HEK293 (cell line): ENCODE measurements at regions not wholly inside any gene's neighbourhood (a gene's known extent, or its start where the extent isn't known, plus 50 kb on each side); places are given as distances from the start of the nearest gene placed in this dataset.

Experiments
- KLF10 ChIP-seq: fragments of 450-650 bp; IDR thresholded peaks from 2 replicates; pipeline ENCODE4 v1.5.1; 2018; ENCODE audit warnings: missing biosample characterization, mild to moderate bottlenecking, missing genetic modification characterization
- ZNF146 ChIP-seq: fragments of 450-650 bp; formaldehyde crosslinking; IDR thresholded peaks from 2 replicates; pipeline ENCODE4 v1.5.1; 2016; ENCODE audit warnings: missing biosample characterization, missing genetic modification characterization
- ZNF155 ChIP-seq: fragments of 450-650 bp; formaldehyde crosslinking; IDR thresholded peaks from 2 replicates; pipeline ENCODE4 v1.5.1; 2016; ENCODE audit warnings: missing biosample characterization, missing genetic modification characterization
- ZNF501 ChIP-seq: fragments of 450-650 bp; formaldehyde crosslinking; IDR thresholded peaks from 2 replicates; pipeline ENCODE4 v1.5.1; 2016; ENCODE audit warnings: missing biosample characterization, missing genetic modification characterization
- ZNF792 ChIP-seq: fragments of 450-650 bp; formaldehyde crosslinking; IDR thresholded peaks from 2 replicates; pipeline ENCODE4 v1.5.1; 2016; ENCODE audit warnings: missing biosample characterization, missing genetic modification characterization
- ZSCAN30 ChIP-seq: fragments of 450-650 bp; IDR thresholded peaks from 2 replicates; pipeline ENCODE4 v1.5.1; 2018; ENCODE audit warnings: missing biosample characterization, mild to moderate bottlenecking, missing genetic modification characterization, moderate library complexity
- TF ChIP-seq, protein P1 (sequence below): fragments of 450-650 bp; formaldehyde crosslinking; IDR thresholded peaks from 2 replicates; pipeline ENCODE4 v1.5.1; 2016; ENCODE audit warnings: missing biosample characterization, missing genetic modification characterization

DNA sequence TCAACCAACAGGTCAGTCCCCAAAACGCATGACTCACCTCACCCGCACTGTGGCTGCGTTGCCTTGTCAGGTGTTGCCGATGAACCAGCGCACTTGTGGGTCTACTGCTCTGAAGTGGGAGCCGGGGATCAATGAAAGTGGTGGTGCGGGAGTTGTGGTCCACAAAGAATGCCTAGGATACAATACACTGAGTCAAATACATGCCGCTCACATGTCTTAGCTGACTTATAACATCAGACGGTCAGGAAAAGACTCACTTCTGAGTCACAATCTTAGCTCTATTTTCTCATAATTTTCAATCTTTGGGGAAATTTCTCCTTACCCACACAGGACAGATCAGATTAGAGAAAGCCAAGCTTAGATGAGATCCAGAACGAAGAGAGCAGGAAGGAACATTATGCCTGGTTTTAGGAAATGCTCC is 107.1 kb upstream of the STK17B start:
- TF ChIP-seq ZNF792 (tag by site-specific recombination) (no peak), ZSCAN30 (tag by site-specific recombination) (no peak), KLF10 (tag by site-specific recombination) (no peak), ZNF146 (tag by site-specific recombination) (no peak), ZNF155 (tag by site-specific recombination) (no peak), ZNF501 (tag by site-specific recombination) (no peak)
- TF ChIP-seq, protein P1, sequence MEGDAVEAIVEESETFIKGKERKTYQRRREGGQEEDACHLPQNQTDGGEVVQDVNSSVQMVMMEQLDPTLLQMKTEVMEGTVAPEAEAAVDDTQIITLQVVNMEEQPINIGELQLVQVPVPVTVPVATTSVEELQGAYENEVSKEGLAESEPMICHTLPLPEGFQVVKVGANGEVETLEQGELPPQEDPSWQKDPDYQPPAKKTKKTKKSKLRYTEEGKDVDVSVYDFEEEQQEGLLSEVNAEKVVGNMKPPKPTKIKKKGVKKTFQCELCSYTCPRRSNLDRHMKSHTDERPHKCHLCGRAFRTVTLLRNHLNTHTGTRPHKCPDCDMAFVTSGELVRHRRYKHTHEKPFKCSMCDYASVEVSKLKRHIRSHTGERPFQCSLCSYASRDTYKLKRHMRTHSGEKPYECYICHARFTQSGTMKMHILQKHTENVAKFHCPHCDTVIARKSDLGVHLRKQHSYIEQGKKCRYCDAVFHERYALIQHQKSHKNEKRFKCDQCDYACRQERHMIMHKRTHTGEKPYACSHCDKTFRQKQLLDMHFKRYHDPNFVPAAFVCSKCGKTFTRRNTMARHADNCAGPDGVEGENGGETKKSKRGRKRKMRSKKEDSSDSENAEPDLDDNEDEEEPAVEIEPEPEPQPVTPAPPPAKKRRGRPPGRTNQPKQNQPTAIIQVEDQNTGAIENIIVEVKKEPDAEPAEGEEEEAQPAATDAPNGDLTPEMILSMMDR (tag by site-specific recombination): no peak
